ENCODE measurements at regions not wholly inside any gene's neighbourhood (a gene's known extent, or its start where the extent isn't known, plus 50 kb on each side); places are given as distances from the start of the nearest gene placed in this dataset.

- TF ChIP-seq CTCF (IDR thresholded peaks at IDR 0.05; ENCODE audit: insufficient read depth, low read depth, low read length) (no peak), EZH2 (IDR thresholded peaks at IDR 0.05; ENCODE audit: insufficient read depth, low read length) (no peak)
Observed at GRCh38 chr5:4191041-4191440, 595.4 kb downstream of the IRX1 start.
